ENCODE measurements at regions not wholly inside any gene's neighbourhood (a gene's known extent, or its start where the extent isn't known, plus 50 kb on each side); places are given as distances from the start of the nearest gene placed in this dataset.

DNA sequence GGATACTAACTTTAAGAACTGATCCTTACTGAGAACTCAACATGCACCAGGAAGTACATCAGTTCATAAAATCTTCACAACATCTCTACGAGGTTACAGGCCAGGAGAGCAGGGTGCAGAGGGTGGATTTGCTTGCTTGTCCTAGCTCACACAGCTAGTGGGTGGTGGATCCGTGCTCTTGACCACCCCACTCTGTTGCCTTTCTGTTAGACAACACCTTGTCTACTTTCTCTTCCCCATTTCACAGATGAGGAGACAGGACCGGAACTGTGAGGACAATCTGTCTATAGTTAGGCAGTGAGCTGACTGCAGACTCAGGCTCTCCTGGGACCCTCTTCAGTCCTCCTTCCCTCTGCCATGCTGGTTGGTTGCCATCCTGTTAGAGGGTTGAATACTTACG lies 221.7 kb upstream of the TLE3 start:
- Histone ChIP-seq H3K4me3 (ENCODE audit: low read length in 2 of 2) (no peak overlapping the region), H3K27me3 (ENCODE audit: control insufficient read depth in 2 of 2, insufficient read depth in 1 of 2, low read length in 1 of 2) (no peaks in the 10 kb centered on the region), H3K36me3 (ENCODE audit: control insufficient read depth in 2 of 2, insufficient read depth in 2 of 2, low read length in 1 of 2) (no peaks in the 10 kb centered on the region), H3K27ac (ENCODE audit: low read depth in 1 of 2, low read length in 1 of 2) (no peak overlapping the region), H3K9me3 (ENCODE audit: control insufficient read depth in 2 of 2, insufficient read depth in 1 of 2, low read length in 1 of 2) (no peaks in the 10 kb centered on the region), H3K4me1 (ENCODE audit: control insufficient read depth in 2 of 2, insufficient read depth in 2 of 2, low read length in 2 of 2) (peaks cover 3 to 43% of the 10 kb centered on the region in 2 donors)
- 89% methylated on average over 4 of the region's 4 CpGs for WGBS
- DNase-seq (ENCODE audit: low read depth in 6 of 9, low spot score in 9 of 9) = no peak

DNA sequence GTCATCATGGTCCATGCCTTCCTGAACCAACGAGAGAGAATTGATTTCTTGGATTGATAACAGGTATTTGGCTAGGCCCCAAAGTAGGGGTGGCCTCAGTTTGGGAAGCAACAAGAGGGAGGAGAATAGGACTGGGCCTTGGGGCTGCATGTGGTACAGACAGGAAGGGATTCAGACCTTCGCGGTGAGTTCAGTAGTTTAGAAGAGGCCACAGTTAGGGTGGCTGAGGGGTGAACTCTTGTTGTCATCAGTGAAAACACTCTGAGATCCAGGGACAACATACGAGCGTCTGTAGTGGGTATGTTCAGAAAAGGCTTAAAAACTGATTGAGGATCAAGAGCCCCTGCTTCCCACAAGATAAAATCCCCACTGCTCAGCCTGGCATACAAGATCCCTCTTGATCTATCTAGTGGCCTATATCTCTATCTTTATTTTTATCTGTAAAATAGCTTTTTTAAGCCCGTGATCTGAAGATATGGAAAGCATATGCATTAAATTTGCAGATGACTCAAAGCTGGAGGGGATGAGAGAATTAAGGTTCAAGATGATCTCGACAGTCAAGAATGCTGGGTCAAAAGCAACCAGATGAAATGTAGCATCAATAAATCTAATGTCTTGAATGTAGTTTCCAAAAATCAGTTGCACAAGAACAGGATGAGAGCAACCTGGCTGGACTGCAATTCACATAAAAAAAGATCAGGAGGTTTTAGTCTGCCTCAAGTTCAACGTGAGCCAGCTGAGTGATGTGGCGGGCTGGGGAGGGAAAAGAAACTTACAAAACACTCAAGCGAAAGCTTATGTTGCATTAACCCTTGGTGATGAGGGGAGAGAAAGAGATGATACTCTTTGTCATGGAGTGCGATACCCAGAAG lies 221.1 kb upstream of the TLE3 start:
- WGBS = 59% methylated on average over 11 of the region's 11 CpGs
- peaks cover 3 to 40% of the 10 kb centered on the region in 2 donors for H3K4me1 ChIP-seq (ENCODE audit: control insufficient read depth in 2 of 2, insufficient read depth in 2 of 2, low read length in 2 of 2)
- H3K27me3 ChIP-seq (ENCODE audit: control insufficient read depth in 2 of 2, insufficient read depth in 1 of 2, low read length in 1 of 2) = no peaks in the 10 kb centered on the region
- no peak for DNase-seq (ENCODE audit: low read depth in 6 of 9, low spot score in 9 of 9)
- no peaks in the 10 kb centered on the region for H3K9me3 ChIP-seq (ENCODE audit: control insufficient read depth in 2 of 2, insufficient read depth in 1 of 2, low read length in 1 of 2)
- no peak overlapping the region for H3K27ac ChIP-seq (ENCODE audit: low read depth in 1 of 2, low read length in 1 of 2)
- H3K36me3 ChIP-seq (ENCODE audit: control insufficient read depth in 2 of 2, insufficient read depth in 2 of 2, low read length in 1 of 2) = no peaks in the 10 kb centered on the region
- no peak overlapping the region for H3K4me3 ChIP-seq (ENCODE audit: low read length in 2 of 2)

DNA sequence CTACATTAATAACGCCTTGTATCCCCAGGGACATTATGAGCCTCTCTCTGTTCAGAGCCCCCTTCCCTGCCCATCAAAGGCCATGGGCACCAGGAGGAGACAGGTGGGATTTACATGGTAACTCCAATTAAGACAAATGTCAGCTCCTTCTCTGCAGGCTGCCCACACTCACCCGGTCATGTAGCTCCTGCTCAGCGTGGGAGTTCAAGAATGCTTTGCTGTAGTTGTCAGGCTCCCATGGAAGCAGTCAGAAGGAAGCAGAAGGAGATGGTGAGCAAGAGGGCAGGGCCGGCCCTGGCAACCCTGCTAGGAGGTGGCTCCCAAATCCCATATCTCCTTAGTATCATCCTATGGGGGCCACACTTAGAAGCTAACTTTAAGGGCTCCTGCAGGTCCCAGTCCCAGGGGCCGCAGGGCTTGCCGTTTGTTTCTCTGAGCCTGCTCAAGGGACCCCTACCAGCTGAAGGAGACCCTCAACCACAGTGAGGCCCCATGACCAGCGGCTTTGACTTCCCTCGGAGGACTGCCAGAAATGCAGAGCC lies 218.4 kb upstream of the TLE3 start:
- 96% methylated on average over 8 of the region's 8 CpGs for WGBS
- Histone ChIP-seq H3K9me3 (ENCODE audit: control insufficient read depth in 2 of 2, insufficient read depth in 1 of 2, low read length in 1 of 2) (no peaks in the 10 kb centered on the region), H3K4me1 (ENCODE audit: control insufficient read depth in 2 of 2, insufficient read depth in 2 of 2, low read length in 2 of 2) (peaks cover 0 to 20% of the 10 kb centered on the region in 2 donors), H3K36me3 (ENCODE audit: control insufficient read depth in 2 of 2, insufficient read depth in 2 of 2, low read length in 1 of 2) (no peaks in the 10 kb centered on the region), H3K4me3 (ENCODE audit: low read length in 2 of 2) (no peak overlapping the region), H3K27me3 (ENCODE audit: control insufficient read depth in 2 of 2, insufficient read depth in 1 of 2, low read length in 1 of 2) (no peaks in the 10 kb centered on the region), H3K27ac (ENCODE audit: low read depth in 1 of 2, low read length in 1 of 2) (no peak overlapping the region)
- no peak for DNase-seq (ENCODE audit: low read depth in 6 of 9, low spot score in 9 of 9)

DNA sequence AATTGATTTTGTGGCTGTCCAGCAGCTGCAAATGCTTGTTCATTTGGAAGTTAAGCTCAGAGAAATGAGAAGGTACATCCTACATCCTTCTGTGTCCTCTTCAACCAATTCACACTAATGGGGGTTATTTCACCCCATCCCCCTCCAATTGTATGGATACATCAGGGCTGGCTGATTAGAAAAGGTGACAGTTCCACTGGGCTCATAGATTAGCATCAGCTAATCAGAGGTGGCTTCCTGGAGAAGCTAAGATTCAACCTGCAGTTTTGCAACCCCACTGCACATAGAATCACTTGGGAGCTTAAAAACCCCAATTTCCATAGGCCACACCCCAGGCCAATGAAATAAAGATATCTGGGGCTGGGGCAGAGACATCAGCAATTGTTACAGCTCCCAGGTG lies 217.7 kb upstream of the TLE3 start:
- no peaks in the 10 kb centered on the region for H3K9me3 ChIP-seq (ENCODE audit: control insufficient read depth in 2 of 2, insufficient read depth in 1 of 2, low read length in 1 of 2)

DNA sequence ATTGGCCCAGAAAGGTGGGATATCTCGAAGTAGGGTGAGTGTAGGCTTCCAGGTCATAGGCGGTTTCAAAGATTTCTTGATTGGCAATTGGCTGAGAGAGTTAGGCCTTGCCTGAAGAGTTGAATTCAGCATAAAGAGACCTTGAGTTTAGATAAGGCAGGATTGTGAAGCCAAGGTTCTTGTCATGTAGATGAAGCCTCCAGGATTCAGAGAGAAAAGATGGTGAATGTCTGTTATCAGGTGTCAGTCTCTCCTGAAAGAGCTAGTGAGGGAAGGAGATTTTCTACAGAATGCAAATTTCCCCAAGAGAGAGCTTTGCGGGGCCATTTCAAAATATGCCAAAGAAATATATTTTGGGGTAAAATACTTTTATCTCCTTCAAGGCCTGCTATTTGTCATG lies 217.0 kb upstream of the TLE3 start:
- Histone ChIP-seq H3K36me3 (ENCODE audit: control insufficient read depth in 2 of 2, insufficient read depth in 2 of 2, low read length in 1 of 2) (no peaks in the 10 kb centered on the region), H3K9me3 (ENCODE audit: control insufficient read depth in 2 of 2, insufficient read depth in 1 of 2, low read length in 1 of 2) (no peaks in the 10 kb centered on the region), H3K4me1 (ENCODE audit: control insufficient read depth in 2 of 2, insufficient read depth in 2 of 2, low read length in 2 of 2) (peaks cover 0 to 14% of the 10 kb centered on the region in 2 donors), H3K27me3 (ENCODE audit: control insufficient read depth in 2 of 2, insufficient read depth in 1 of 2, low read length in 1 of 2) (no peaks in the 10 kb centered on the region), H3K4me3 (ENCODE audit: low read length in 2 of 2) (no peak overlapping the region), H3K27ac (ENCODE audit: low read depth in 1 of 2, low read length in 1 of 2) (no peak overlapping the region)
- 98% methylated on average over 3 of the region's 3 CpGs for WGBS
- DNase-seq (ENCODE audit: low read depth in 6 of 9, low spot score in 9 of 9) = no peak

More for the DNA sequence above, 217.7 kb upstream of the TLE3 start:
- no peaks in the 10 kb centered on the region for H3K36me3 ChIP-seq (ENCODE audit: control insufficient read depth in 2 of 2, insufficient read depth in 2 of 2, low read length in 1 of 2)
- H3K4me1 ChIP-seq (ENCODE audit: control insufficient read depth in 2 of 2, insufficient read depth in 2 of 2, low read length in 2 of 2) = peaks cover 0 to 14% of the 10 kb centered on the region in 2 donors
- no peak overlapping the region for H3K4me3 ChIP-seq (ENCODE audit: low read length in 2 of 2)
- no peak for DNase-seq (ENCODE audit: low read depth in 6 of 9, low spot score in 9 of 9)
- no peak overlapping the region for H3K27ac ChIP-seq (ENCODE audit: low read depth in 1 of 2, low read length in 1 of 2)
- no peaks in the 10 kb centered on the region for H3K27me3 ChIP-seq (ENCODE audit: control insufficient read depth in 2 of 2, insufficient read depth in 1 of 2, low read length in 1 of 2)

DNA sequence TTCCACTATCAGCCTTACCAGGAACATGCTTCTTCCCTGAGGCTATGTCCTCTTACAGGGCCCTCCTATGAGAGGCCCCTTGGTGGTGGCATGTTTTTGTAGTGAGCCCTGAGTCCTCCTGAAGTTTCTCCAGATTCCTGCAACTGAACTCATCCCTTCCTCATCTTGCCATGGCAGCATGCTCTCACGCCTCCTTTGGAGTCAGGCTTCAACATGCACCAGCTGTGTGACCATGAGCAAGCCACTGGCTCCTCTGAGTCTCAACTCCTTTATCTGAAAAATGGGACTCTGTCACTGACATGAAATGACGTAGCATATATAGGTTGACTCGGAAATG lies 216.3 kb upstream of the TLE3 start:
- Histone ChIP-seq H3K4me1 (ENCODE audit: control insufficient read depth in 2 of 2, insufficient read depth in 2 of 2, low read length in 2 of 2) (peaks cover 0 to 9% of the 10 kb centered on the region in 2 donors), H3K27ac (ENCODE audit: low read depth in 1 of 2, low read length in 1 of 2) (no peak overlapping the region), H3K27me3 (ENCODE audit: control insufficient read depth in 2 of 2, insufficient read depth in 1 of 2, low read length in 1 of 2) (no peaks in the 10 kb centered on the region), H3K4me3 (ENCODE audit: low read length in 2 of 2) (no peak overlapping the region), H3K36me3 (ENCODE audit: control insufficient read depth in 2 of 2, insufficient read depth in 2 of 2, low read length in 1 of 2) (no peaks in the 10 kb centered on the region), H3K9me3 (ENCODE audit: control insufficient read depth in 2 of 2, insufficient read depth in 1 of 2, low read length in 1 of 2) (no peaks in the 10 kb centered on the region)
- no peak for DNase-seq (ENCODE audit: low read depth in 6 of 9, low spot score in 9 of 9)
- 98% methylated on average over 3 of the region's 3 CpGs for WGBS

DNA sequence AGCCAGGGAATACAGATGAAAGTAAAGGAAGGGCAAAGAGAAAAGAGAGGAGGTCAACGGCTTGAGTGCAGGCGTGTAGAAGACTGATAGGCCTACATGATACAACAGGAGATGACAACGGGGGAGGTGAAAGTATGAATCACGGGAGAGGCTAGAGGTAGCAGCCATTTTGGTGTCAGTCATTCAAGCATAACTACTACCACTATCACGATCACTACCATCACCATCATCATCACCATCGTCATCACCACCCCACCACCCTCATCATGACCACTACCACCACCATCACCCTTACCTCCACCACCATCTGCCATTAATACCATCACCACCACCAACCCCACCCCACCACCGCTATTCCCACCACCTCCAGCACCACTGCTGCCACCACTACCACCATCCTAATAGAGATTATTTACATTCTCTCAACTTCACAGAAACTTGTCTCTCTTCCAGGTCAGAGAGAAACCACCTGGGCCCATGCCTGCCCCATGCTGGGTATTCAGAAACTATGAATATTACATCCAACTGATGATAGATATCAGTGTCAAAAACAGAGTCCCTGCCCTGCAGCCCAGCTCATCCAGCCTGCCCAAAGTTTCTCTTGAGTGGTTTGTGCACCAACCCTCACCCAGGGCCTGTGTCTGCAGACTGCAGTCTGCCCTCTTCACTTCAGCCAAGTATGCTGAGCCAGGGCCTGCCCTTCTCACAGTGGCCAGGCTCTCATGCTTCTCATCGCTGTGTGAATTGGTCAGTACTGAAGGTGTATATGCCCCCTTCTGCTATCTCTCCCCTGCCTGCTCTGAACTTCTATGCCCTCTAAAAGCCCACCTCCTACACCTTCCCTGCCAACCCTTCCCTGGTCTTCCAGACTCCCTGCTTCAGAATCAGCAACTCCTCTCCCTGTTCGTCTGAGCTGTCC lies 215.6 kb upstream of the TLE3 start:
- WGBS = 98% methylated on average over 9 of the region's 9 CpGs
- DNase-seq (ENCODE audit: low read depth in 6 of 9, low spot score in 9 of 9) = no peak
- Histone ChIP-seq H3K27ac (ENCODE audit: low read depth in 1 of 2, low read length in 1 of 2) (no peak overlapping the region), H3K36me3 (ENCODE audit: control insufficient read depth in 2 of 2, insufficient read depth in 2 of 2, low read length in 1 of 2) (no peaks in the 10 kb centered on the region), H3K9me3 (ENCODE audit: control insufficient read depth in 2 of 2, insufficient read depth in 1 of 2, low read length in 1 of 2) (no peaks in the 10 kb centered on the region), H3K4me1 (ENCODE audit: control insufficient read depth in 2 of 2, insufficient read depth in 2 of 2, low read length in 2 of 2) (peaks cover 0 to 9% of the 10 kb centered on the region in 2 donors), H3K27me3 (ENCODE audit: control insufficient read depth in 2 of 2, insufficient read depth in 1 of 2, low read length in 1 of 2) (no peaks in the 10 kb centered on the region), H3K4me3 (ENCODE audit: low read length in 2 of 2) (no peak overlapping the region)

DNA sequence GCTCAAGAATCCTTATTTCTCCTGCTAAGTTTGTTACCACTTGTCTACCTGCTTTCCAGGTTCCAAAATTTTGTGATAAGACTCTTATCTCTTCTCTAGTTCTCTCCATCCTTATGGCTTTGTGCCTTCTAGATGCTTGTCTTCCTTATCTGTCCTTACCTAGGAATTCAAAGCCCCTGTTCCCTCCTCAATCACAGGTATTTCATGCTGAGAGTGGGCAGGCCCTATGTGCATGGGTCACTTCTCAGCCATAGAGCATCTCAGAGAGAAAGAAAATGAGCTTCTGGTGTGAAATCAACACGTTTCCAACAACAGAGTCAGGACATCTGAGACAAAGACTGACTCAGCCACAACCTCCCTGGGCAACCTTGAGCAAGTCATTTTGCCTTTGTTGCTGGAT lies 214.1 kb upstream of the TLE3 start:
- no peak overlapping the region for H3K27ac ChIP-seq (ENCODE audit: low read depth in 1 of 2, low read length in 1 of 2)
- no peaks in the 10 kb centered on the region for H3K27me3 ChIP-seq (ENCODE audit: control insufficient read depth in 2 of 2, insufficient read depth in 1 of 2, low read length in 1 of 2)
- no peak for DNase-seq (ENCODE audit: low read depth in 6 of 9, low spot score in 9 of 9)
- H3K9me3 ChIP-seq (ENCODE audit: control insufficient read depth in 2 of 2, insufficient read depth in 1 of 2, low read length in 1 of 2) = no peaks in the 10 kb centered on the region
- peaks cover 0 to 13% of the 10 kb centered on the region in 2 donors for H3K4me1 ChIP-seq (ENCODE audit: control insufficient read depth in 2 of 2, insufficient read depth in 2 of 2, low read length in 2 of 2)
- no peaks in the 10 kb centered on the region for H3K36me3 ChIP-seq (ENCODE audit: control insufficient read depth in 2 of 2, insufficient read depth in 2 of 2, low read length in 1 of 2)
- 82% methylated on average over 1 of the region's 1 CpG for whole genome bisulfite sequencing
- no peak overlapping the region for H3K4me3 ChIP-seq (ENCODE audit: low read length in 2 of 2)

DNA sequence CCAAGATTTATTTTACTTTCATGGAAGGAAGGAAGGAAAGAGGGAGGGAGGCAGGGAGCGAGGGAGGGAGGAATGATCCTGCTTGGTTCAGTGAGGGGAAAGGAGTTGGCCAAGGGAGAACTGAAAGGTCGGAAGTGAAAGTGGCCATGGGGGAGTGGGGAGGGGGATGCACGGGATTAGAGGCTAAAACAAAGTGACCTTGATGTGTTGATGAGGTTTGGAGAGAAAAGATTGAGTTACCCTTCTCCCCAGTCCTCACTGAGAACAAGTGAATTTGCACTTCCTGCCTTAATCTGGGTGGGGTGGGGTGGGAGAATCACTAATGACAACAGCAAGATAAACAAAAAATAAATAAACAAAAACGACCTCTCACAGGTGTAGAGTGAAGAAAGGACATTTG lies 212.0 kb upstream of the TLE3 start:
- WGBS = 73% methylated on average over 4 of the region's 4 CpGs

More for the DNA sequence above, 212.0 kb upstream of the TLE3 start:
- DNase-seq (ENCODE audit: low read depth in 6 of 9, low spot score in 9 of 9) = no peak
- Histone ChIP-seq H3K4me3 (ENCODE audit: low read length in 2 of 2) (no peak overlapping the region), H3K9me3 (ENCODE audit: control insufficient read depth in 2 of 2, insufficient read depth in 1 of 2, low read length in 1 of 2) (no peaks in the 10 kb centered on the region), H3K36me3 (ENCODE audit: control insufficient read depth in 2 of 2, insufficient read depth in 2 of 2, low read length in 1 of 2) (no peaks in the 10 kb centered on the region), H3K27ac (ENCODE audit: low read depth in 1 of 2, low read length in 1 of 2) (no peak overlapping the region), H3K4me1 (ENCODE audit: control insufficient read depth in 2 of 2, insufficient read depth in 2 of 2, low read length in 2 of 2) (peaks cover 0 to 13% of the 10 kb centered on the region in 2 donors), H3K27me3 (ENCODE audit: control insufficient read depth in 2 of 2, insufficient read depth in 1 of 2, low read length in 1 of 2) (no peaks in the 10 kb centered on the region)

Data from thymus (tissue), 11 donors.